Glutamatergic neuron (in vitro differentiated cells): ENCODE measurements at regions not wholly inside any gene's neighbourhood (a gene's known extent, or its start where the extent isn't known, plus 50 kb on each side); places are given as distances from the start of the nearest gene placed in this dataset.

Experiments used
- DNase-seq: peaks from one replicate; pipeline ENCODE4 v3.0.0; 2022
- H3K27ac Mint-ChIP-seq: one replicate; pipeline ENCODE4 v1.8.0; 2020; ENCODE audit warnings: mild to moderate bottlenecking, mixed read lengths, inconsistent platforms; ENCODE audit not compliant: unreplicated experiment
- H3K27me3 Mint-ChIP-seq: one replicate; pipeline ENCODE4 v1.8.0; 2020; ENCODE audit warnings: mild to moderate bottlenecking, moderate library complexity, mixed read lengths, inconsistent platforms; ENCODE audit not compliant: unreplicated experiment
- H3K36me3 Mint-ChIP-seq: one replicate; pipeline ENCODE4 v1.8.0; 2020; ENCODE audit warnings: mild to moderate bottlenecking, mixed read lengths, inconsistent platforms; ENCODE audit not compliant: unreplicated experiment
- H3K4me1 Mint-ChIP-seq: one replicate; pipeline ENCODE4 v1.8.0; 2020; ENCODE audit warnings: mild to moderate bottlenecking, low read depth, mixed read lengths, inconsistent platforms; ENCODE audit not compliant: unreplicated experiment
- H3K4me3 Mint-ChIP-seq: one replicate; pipeline ENCODE4 v1.8.0; 2020; ENCODE audit warnings: mild to moderate bottlenecking, mixed read lengths, inconsistent platforms; ENCODE audit not compliant: unreplicated experiment
- H3K9me3 Mint-ChIP-seq: one replicate; pipeline ENCODE4 v1.8.0; 2020; ENCODE audit warnings: mild to moderate bottlenecking, moderate library complexity, mixed read lengths, inconsistent platforms; ENCODE audit not compliant: unreplicated experiment
- TF ChIP-seq, protein P1 (sequence below): fragments of 200-600 bp; sonication (generic); IDR thresholded peaks from one replicate; pipeline ENCODE4 v1.5.0; 2021; ENCODE audit not compliant: partially characterized antibody, unreplicated experiment

DNA sequence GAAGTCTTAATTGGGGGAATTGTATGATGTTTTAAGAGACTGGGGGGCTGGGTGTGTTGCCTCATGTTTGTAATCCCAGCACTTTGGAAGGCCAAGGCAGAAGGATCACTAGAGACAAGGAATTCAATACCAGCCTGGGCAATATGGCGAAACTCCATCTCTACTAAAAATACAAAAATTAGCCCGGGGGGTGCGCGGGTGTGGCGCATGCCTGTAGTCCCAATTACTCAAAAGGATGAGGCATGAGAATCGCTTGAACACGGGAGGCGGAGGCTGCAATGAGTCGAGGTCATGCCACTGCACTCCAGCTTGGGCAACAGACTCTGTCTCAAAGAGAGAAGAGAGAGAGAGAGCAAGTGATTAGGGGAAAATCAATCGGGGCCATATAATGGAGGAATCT is 600.5 kb downstream of the SLC16A7 start:
- Mint-ChIP-seq H3K27me3 (no peaks in the 10 kb centered on the region), H3K4me3 (no peak overlapping the region), H3K4me1 (peaks cover 3% of the 10 kb centered on the region), H3K36me3 (no peaks in the 10 kb centered on the region), H3K9me3 (no peaks in the 10 kb centered on the region), H3K27ac (no peak overlapping the region)
- no peak for DNase-seq
- TF ChIP-seq, protein P1, sequence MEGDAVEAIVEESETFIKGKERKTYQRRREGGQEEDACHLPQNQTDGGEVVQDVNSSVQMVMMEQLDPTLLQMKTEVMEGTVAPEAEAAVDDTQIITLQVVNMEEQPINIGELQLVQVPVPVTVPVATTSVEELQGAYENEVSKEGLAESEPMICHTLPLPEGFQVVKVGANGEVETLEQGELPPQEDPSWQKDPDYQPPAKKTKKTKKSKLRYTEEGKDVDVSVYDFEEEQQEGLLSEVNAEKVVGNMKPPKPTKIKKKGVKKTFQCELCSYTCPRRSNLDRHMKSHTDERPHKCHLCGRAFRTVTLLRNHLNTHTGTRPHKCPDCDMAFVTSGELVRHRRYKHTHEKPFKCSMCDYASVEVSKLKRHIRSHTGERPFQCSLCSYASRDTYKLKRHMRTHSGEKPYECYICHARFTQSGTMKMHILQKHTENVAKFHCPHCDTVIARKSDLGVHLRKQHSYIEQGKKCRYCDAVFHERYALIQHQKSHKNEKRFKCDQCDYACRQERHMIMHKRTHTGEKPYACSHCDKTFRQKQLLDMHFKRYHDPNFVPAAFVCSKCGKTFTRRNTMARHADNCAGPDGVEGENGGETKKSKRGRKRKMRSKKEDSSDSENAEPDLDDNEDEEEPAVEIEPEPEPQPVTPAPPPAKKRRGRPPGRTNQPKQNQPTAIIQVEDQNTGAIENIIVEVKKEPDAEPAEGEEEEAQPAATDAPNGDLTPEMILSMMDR = no peak

DNA sequence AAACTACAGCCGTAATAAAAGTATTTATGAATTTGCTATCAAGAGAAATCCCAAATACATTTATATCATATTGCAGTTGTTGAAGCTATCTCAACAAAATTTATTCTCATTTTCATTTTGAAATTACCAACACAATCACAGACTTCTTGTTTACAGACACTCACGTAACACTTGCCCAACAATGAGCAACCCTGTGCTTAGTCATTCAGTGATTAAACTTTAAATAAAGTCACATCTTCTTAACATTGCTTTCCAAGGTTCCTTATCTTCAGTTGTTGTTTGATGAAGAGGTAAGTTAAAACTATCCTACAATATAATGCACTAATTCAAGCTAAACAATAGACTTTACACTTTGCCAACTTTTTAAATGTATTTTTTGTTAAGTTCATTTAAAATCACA is 601.8 kb downstream of the SLC16A7 start:
- Mint-ChIP-seq H3K36me3 (no peaks in the 10 kb centered on the region), H3K4me1 (peaks cover 3% of the 10 kb centered on the region), H3K27ac (no peak overlapping the region), H3K4me3 (no peak overlapping the region), H3K9me3 (no peaks in the 10 kb centered on the region), H3K27me3 (no peaks in the 10 kb centered on the region)
- TF ChIP-seq, protein P1 = no peak
- DNase-seq = no peak

DNA sequence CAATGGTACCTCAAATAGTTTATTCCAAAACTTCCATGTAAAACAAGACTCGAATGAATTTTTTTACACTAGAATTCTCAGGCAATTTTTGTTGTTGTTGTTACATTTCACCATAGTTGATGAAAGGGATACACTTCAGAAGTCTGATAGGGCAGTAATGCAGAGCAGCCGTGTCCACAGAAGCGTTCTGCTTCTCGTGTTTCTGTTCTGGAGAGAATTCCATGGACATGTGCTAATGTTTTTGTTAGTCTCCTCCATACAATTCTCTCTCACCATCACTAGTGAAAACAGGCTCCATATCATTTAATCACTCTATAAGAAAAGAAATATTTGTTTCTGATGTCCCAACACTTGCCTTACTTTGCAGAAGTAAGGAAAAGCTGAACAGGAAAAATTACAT is 606.1 kb downstream of the SLC16A7 start:
- H3K27ac Mint-ChIP-seq = no peak overlapping the region
- peaks cover 3% of the 10 kb centered on the region for H3K4me1 Mint-ChIP-seq
- H3K27me3 Mint-ChIP-seq = no peaks in the 10 kb centered on the region
- no peak overlapping the region for H3K4me3 Mint-ChIP-seq
- TF ChIP-seq, protein P1 = no peak
- no peak for DNase-seq
- no peaks in the 10 kb centered on the region for H3K36me3 Mint-ChIP-seq
- no peaks in the 10 kb centered on the region for H3K9me3 Mint-ChIP-seq

DNA sequence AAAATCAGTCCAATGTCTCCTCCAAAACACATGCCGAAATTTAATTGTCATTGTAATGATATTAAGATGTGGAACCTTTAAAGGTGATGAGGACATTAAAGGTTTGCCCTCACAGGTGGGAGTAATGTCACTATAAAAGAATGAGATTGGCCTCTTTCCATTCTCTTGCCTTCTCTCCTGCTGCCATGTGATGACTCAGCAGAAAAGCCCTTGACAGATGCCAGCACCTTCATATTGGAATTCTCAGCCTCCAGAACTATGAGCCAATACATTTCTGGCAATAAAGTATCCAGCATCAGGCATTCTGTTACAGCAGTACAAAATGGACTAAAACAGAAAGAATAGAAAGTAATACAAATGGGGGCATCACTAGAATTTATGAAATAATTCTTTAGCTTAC is 609.7 kb downstream of the SLC16A7 start:
- TF ChIP-seq, protein P1 = no peak
- Mint-ChIP-seq H3K9me3 (no peaks in the 10 kb centered on the region), H3K4me3 (no peak overlapping the region), H3K36me3 (no peaks in the 10 kb centered on the region), H3K4me1 (no peaks in the 10 kb centered on the region), H3K27ac (no peak overlapping the region), H3K27me3 (no peaks in the 10 kb centered on the region)
- no peak for DNase-seq

DNA sequence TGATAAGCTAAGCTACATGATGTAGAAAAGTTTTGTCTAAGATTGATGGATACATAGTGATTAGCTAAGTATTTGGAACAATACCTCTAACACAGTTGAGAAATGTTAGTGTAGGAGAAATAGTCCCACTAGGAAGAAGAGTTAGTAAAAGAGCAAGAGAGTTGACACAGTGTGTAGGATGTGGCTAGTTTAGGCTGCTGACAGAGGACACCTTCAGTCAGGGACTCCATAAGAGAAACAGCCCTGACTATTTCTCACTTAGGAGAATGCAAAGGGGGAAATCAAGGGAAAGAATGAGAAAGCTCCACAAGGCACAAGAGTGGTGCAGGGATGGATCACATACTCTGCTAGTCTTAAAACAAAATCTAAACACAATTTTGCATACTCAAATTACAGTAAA is 613.7 kb downstream of the SLC16A7 start:
- H3K4me1 Mint-ChIP-seq = no peaks in the 10 kb centered on the region
- H3K36me3 Mint-ChIP-seq = peaks cover 22% of the 10 kb centered on the region
- no peaks in the 10 kb centered on the region for H3K27me3 Mint-ChIP-seq
- no peak for DNase-seq
- H3K4me3 Mint-ChIP-seq = no peak overlapping the region
- peaks cover 4% of the 10 kb centered on the region for H3K9me3 Mint-ChIP-seq
- no peak overlapping the region for H3K27ac Mint-ChIP-seq
- TF ChIP-seq, protein P1 = no peak
